SK-N-SH (cell line): ENCODE measurements at regions not wholly inside any gene's neighbourhood (a gene's known extent, or its start where the extent isn't known, plus 50 kb on each side); places are given as distances from the start of the nearest gene placed in this dataset.

Experiments
- CTCF ChIA-PET: fragments of 300-600, 350-600 bp; formaldehyde crosslinking; extraction: SDS; loops from one replicate; lab custom pipeline; 2021; lab: Yijun Ruan, JAX
- POLR2A ChIA-PET: fragments of 350-600 bp; sonication (Branson Sonifier 250); formaldehyde crosslinking; extraction: SDS; loops from one replicate; lab custom pipeline; 2020; ENCODE audit warnings: antibody characterized with exemption, inconsistent platforms; lab: Yijun Ruan, JAX
- DNase-seq: peaks from one replicate; pipeline ENCODE4 v3.0.0; 2012
- H2AFZ ChIP-seq: fragments of 200-600 bp; sonication (generic); 2 replicates; pipeline ENCODE4 v1.8.1; 2016; ENCODE audit warnings: antibody characterized with exemption, mild to moderate bottlenecking, low read depth
- H3F3A ChIP-seq: fragments of 200-600 bp; sonication (generic); replicated peaks from 2 replicates; pipeline ENCODE3; 2016; ENCODE audit warnings: antibody characterized with exemption, mild to moderate bottlenecking; ENCODE audit not compliant: insufficient read depth
- H3K27ac ChIP-seq, 2 experiments: fragments of 200-500 bp in 1 of 2; fragments of 200-600 bp in 1 of 2; sonication (Bioruptor generic) in 1 of 2; sonication (generic), shearing (Covaris generic) in 1 of 2; 2 replicates each; pipeline versions ENCODE4 v1.5.1 to v1.6.1; 2014 to 2016; ENCODE audit warnings: low read depth in 2 of 2, inconsistent platforms in 1 of 2, low read length in 1 of 2, mild to moderate bottlenecking in 1 of 2, mixed read lengths in 1 of 2
- H3K27me3 ChIP-seq: fragments of 200-600 bp; sonication (generic), shearing (Covaris generic); 2 replicates; pipeline ENCODE4 v1.6.1; 2016; ENCODE audit warnings: mixed run types; ENCODE audit not compliant: insufficient read depth
- H3K36me3 ChIP-seq, 2 experiments: fragments of 200-500 bp in 1 of 2; fragments of 200-600 bp in 1 of 2; sonication (Bioruptor generic) in 1 of 2; sonication (generic) in 1 of 2; replicated peaks in 1 of 2; 2 replicates each; pipeline versions ENCODE3 to v1.5.1; 2014 to 2016; ENCODE audit warnings: low read length in 1 of 2, mild to moderate bottlenecking in 1 of 2; ENCODE audit not compliant: insufficient read depth in 2 of 2, control insufficient read depth in 1 of 2
- H3K4me1 ChIP-seq, 2 experiments: fragments of 200-500 bp in 1 of 2; fragments of 200-600 bp in 1 of 2; sonication (Bioruptor generic) in 1 of 2; sonication (generic), shearing (Covaris generic) in 1 of 2; 2 replicates each; pipeline versions ENCODE4 v1.5.1 to v1.6.1; 2014 to 2016; ENCODE audit warnings: low read depth in 1 of 2, low read length in 1 of 2, mixed run types in 1 of 2; ENCODE audit not compliant: insufficient read depth in 2 of 2, control insufficient read depth in 1 of 2
- H3K4me2 ChIP-seq: fragments of 200-600 bp; sonication (generic), shearing (Covaris generic); 2 replicates; pipeline ENCODE4 v1.6.1; 2017; ENCODE audit warnings: mixed run types
- H3K4me3 ChIP-seq, 2 experiments: fragments of 200-500 bp in 1 of 2; fragments of 200-600 bp in 1 of 2; sonication (Bioruptor generic) in 1 of 2; sonication (generic), shearing (Covaris generic) in 1 of 2; 2 replicates each; pipeline versions ENCODE4 v1.5.1 to v1.8.1; 2014 to 2016; ENCODE audit warnings: low read depth in 2 of 2, inconsistent platforms in 1 of 2, low read length in 1 of 2, mild to moderate bottlenecking in 1 of 2, mixed read lengths in 1 of 2, moderate library complexity in 1 of 2
- H3K79me2 ChIP-seq: fragments of 200-600 bp; sonication (generic); 2 replicates; pipeline ENCODE4 v1.8.1; 2017; ENCODE audit warnings: mild to moderate bottlenecking; ENCODE audit not compliant: insufficient read depth
- H3K9ac ChIP-seq: fragments of 200-600 bp; sonication (generic); 2 replicates; pipeline ENCODE4 v1.6.1; 2017; ENCODE audit warnings: mixed run types
- H3K9me2 ChIP-seq: fragments of 200-600 bp; sonication (generic); 2 replicates; pipeline ENCODE4 v1.6.1; 2017; ENCODE audit warnings: mixed run types
- H3K9me3 ChIP-seq: fragments of 200-600 bp; sonication (generic); 2 replicates; pipeline ENCODE4 v1.6.1; 2017; ENCODE audit warnings: mixed run types, mild to moderate bottlenecking, moderate library complexity
- H4K20me1 ChIP-seq: fragments of 200-600 bp; sonication (generic); 2 replicates; pipeline ENCODE4 v1.6.1; 2017; ENCODE audit warnings: mild to moderate bottlenecking, mixed run types; ENCODE audit not compliant: insufficient read depth
- CHD2 ChIP-seq: fragments of 150-350 bp; IDR thresholded peaks from 2 replicates; pipeline ENCODE4 v1.6.1; 2018; ENCODE audit warnings: low read length; ENCODE audit not compliant: partially characterized antibody
- ELF1 ChIP-seq: IDR thresholded peaks from 2 replicates; pipeline ENCODE4 v1.4.0; 2012
- EP300 ChIP-seq, 2 experiments: IDR thresholded peaks; 2 replicates each; pipeline versions ENCODE4 v1.4.0 to v1.6.1; 2012; ENCODE audit warnings: borderline replicate concordance in 1 of 2, low read depth in 1 of 2, low read length in 1 of 2
- FOXJ3 ChIP-seq: sonication (generic); formaldehyde crosslinking; IDR thresholded peaks from 2 replicates; pipeline ENCODE4 v1.5.1; 2020; ENCODE audit warnings: mild to moderate bottlenecking, missing genetic modification reagents
- GABPA ChIP-seq: IDR thresholded peaks from 2 replicates; pipeline ENCODE4 v1.4.0; 2012; ENCODE audit warnings: low read depth, mild to moderate bottlenecking
- MAX ChIP-seq: IDR thresholded peaks from 2 replicates; pipeline ENCODE4 v1.4.0; 2012; ENCODE audit warnings: low read depth
- MEF2A ChIP-seq: IDR thresholded peaks from 2 replicates; pipeline ENCODE4 v1.4.0; 2012; ENCODE audit warnings: low read depth, borderline replicate concordance
- NFIC ChIP-seq: IDR thresholded peaks from 2 replicates; pipeline ENCODE4 v1.4.0; 2012; ENCODE audit warnings: borderline replicate concordance
- POLR2AphosphoS5 ChIP-seq: IDR thresholded peaks from 2 replicates; pipeline ENCODE4 v1.6.1; 2012; ENCODE audit warnings: low read depth, low read length
- SIN3A ChIP-seq: IDR thresholded peaks from 2 replicates; pipeline ENCODE4 v1.6.1; 2012; ENCODE audit warnings: low read depth, mild to moderate bottlenecking, low read length, moderate library complexity, borderline replicate concordance
- USF1 ChIP-seq: IDR thresholded peaks from 2 replicates; pipeline ENCODE4 v1.4.0; 2012; ENCODE audit warnings: low read depth, borderline replicate concordance
- USF2 ChIP-seq: fragments of 150-350 bp; IDR thresholded peaks from 2 replicates; pipeline ENCODE4 v1.6.1; 2017; ENCODE audit warnings: antibody characterized with exemption, low read length, low read depth, borderline replicate concordance
- ZBTB33 ChIP-seq: IDR thresholded peaks from 2 replicates; pipeline ENCODE4 v1.4.0; 2012; ENCODE audit warnings: low read depth, borderline replicate concordance
- WGBS: methylation state at CpG from one replicate; pipeline ENCODE4 v1.1.6; 2017; ENCODE audit warnings: low lambda C conversion rate; 5-methylcytosine and 5-hydroxymethylcytosine counted together

- CTCF ChIA-PET: interaction anchor here (0.6 kb wide), 1 partner anchor 122 kb away, joined by 3 read pairs; no protein-coding TSS in a partner anchor
- WGBS: 23% methylated on average over 11 of the region's 14 CpGs
Observed at GRCh38 chr4:187060551-187060950, 336.9 kb upstream of the FAT1 start.

More at GRCh38 chr4:187060551-187060950, 336.9 kb upstream of the FAT1 start:
- Histone ChIP-seq H3K9ac (no peak overlapping the region), H2AFZ (no peak overlapping the region), H3K27me3 (peaks cover 6% of the 10 kb centered on the region; the same call in 1 of the 2 replicates)
- TF ChIP-seq ELF1 (no peak), USF1 (no peak), USF2 (no peak), ZBTB33 (no peak), SIN3A (no peak), MAX (no peak), GABPA (no peak), POLR2AphosphoS5 (no peak), EP300 (IDR thresholded peaks at IDR 0.05; ENCODE audit: borderline replicate concordance in 1 of 2, low read depth in 1 of 2, low read length in 1 of 2) (no peak), CHD2 (no peak), NFIC (no peak), FOXJ3 (no peak), MEF2A (no peak)
- TF ChIP-seq, all 33 proteins: peak for 0
- H3K4me3 ChIP-seq: no peak overlapping the region
- no peaks in the 10 kb centered on the region for H3K9me2 ChIP-seq
- no peaks in the 10 kb centered on the region for H3K36me3 ChIP-seq
- no peaks in the 10 kb centered on the region for H3K79me2 ChIP-seq
- H4K20me1 ChIP-seq: no peaks in the 10 kb centered on the region
- H3K9me3 ChIP-seq: no peaks in the 10 kb centered on the region
- POLR2A ChIA-PET: no interaction called here
- H3K4me2 ChIP-seq: no peak overlapping the region
- no peak overlapping the region for H3K27ac ChIP-seq
- H3F3A ChIP-seq: no peaks in the 10 kb centered on the region
- DNase-seq: no peak
- H3K4me1 ChIP-seq: no peaks in the 10 kb centered on the region; a peak in 1 of 4 replicates
